Effector memory CD8-positive, alpha-beta T cell (primary cell): ENCODE measurements at regions not wholly inside any gene's neighbourhood (a gene's known extent, or its start where the extent isn't known, plus 50 kb on each side); places are given as distances from the start of the nearest gene placed in this dataset.

Source experiments
- ATAC-seq: fragments of 150-1000 bp; cut with Tn5 transposase; replicated peaks from 2 replicates; pipeline ENCODE4 v1.10.0; 2021; ENCODE audit warnings: mild to moderate bottlenecking, moderate library complexity
- DNase-seq, 3 experiments: peaks; one replicate each; pipeline ENCODE4 v3.0.0; 2021
- H3K27ac Mint-ChIP-seq, 2 donors: one replicate each; pipeline ENCODE4 v1.8.0; 2022; ENCODE audit warnings: mild to moderate bottlenecking in 2 of 2, mixed read lengths in 2 of 2, moderate library complexity in 2 of 2
- H3K27me3 Mint-ChIP-seq, 2 donors: one replicate each; pipeline ENCODE4 v1.8.0; 2022; ENCODE audit warnings: mixed read lengths in 2 of 2
- H3K36me3 Mint-ChIP-seq: one replicate; pipeline ENCODE4 v1.8.0; 2022; ENCODE audit warnings: mild to moderate bottlenecking, moderate library complexity, mixed read lengths; ENCODE audit not compliant: insufficient read depth
- H3K4me1 Mint-ChIP-seq, 2 donors: one replicate each; pipeline ENCODE4 v1.8.0; 2022; ENCODE audit warnings: low read depth in 2 of 2, mixed read lengths in 2 of 2
- H3K4me3 Mint-ChIP-seq, 2 donors: one replicate each; pipeline ENCODE4 v1.8.0; 2022; ENCODE audit warnings: mild to moderate bottlenecking in 2 of 2, mixed read lengths in 2 of 2, moderate library complexity in 2 of 2
- H3K9me3 Mint-ChIP-seq, 2 donors: one replicate each; pipeline ENCODE4 v1.8.0; 2022; ENCODE audit warnings: mixed read lengths in 2 of 2

DNA sequence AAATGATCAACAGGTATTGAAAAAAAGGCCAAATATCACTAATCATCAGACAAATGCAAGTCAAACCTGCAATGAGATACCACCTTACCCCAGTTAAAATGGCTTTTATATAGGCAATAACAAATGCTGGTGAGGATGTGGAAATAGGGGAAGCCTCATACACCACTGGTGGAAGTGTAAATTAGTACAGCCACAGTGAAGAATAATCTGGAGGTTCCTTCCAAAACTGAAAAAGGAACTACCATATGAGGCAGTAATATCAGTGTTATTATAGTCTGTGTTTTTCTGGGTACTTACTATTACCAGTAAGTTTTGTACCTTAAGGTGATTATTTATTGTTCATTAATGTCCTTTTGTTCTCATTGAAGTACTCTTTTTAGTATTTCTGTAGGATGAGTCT is 201.3 kb downstream of the MRPL39 start:
- Mint-ChIP-seq H3K9me3 (no peaks in the 10 kb centered on the region), H3K4me1 (peaks cover 0 to 3% of the 10 kb centered on the region in 2 donors), H3K4me3 (no peak overlapping the region), H3K27me3 (peaks cover 0 to 9% of the 10 kb centered on the region in 2 donors), H3K27ac (no peak overlapping the region), H3K36me3 (no peaks in the 10 kb centered on the region)
- no peak for DNase-seq
- no peak for ATAC-seq

DNA sequence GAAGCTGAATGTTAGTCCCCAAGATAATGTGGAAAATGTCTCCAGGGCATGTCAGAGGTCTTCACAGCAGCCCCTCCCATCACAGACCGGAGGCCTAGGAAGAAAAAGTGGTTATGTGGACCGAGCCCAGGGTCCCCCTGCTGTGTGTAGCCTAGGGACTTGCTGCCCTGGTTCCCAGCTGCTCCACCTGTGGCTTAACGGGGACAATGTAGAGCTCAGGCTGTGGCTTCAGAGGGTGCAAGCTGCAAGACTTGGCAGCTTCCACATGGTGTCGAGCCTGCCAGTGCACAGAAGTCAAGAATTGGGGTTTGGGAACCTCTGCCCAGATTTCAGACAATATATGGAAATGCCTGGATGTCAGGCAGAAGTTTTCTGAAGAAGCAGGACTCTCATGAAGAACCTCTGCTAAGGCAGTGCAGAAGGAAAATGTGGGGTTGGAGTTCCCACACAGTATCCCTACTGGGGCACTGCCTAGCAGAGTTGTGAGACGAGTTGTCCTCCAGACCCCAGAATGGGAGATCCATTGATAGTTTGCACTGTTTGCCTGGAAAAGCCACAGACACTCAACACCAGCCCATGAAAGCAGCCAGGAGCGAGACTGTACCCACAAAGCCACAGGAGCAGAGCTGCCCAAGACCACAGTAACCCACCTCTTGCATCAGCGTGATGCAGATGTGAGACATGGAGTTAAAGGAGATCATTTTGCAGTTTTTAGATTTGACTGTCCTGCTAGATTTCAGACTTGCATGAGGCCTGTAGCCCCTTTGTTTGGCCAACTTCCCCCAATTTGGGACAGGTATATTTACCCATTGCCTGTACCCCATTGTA is 204.9 kb downstream of the MRPL39 start:
- Mint-ChIP-seq H3K36me3 (no peaks in the 10 kb centered on the region), H3K27ac (no peak overlapping the region), H3K9me3 (no peaks in the 10 kb centered on the region), H3K4me1 (peaks cover 0 to 3% of the 10 kb centered on the region in 2 donors), H3K27me3 (peaks cover 0 to 3% of the 10 kb centered on the region in 2 donors), H3K4me3 (no peak overlapping the region)
- DNase-seq (no peak), ATAC-seq (no peak)

DNA sequence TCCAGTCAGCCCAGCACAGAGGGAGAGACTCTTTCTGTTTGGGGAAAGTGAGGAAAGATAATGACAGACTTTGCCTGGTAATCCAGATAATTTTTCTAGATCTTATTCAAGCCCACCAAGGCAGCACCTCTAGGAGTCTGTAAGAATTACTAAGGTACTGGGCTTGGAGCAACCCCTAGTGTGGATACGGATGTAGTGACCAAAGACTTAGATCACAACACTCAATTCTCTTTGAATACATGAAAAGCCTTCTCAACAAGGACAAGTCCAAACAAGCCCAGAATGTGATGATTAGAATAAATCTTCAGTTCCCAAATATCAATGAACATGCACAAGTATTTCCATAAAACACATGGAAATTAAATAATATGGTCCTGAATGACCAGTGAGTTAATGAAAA is 206.9 kb downstream of the MRPL39 start:
- peaks cover 6 to 8% of the 10 kb centered on the region in 2 donors for H3K4me1 Mint-ChIP-seq
- H3K27ac Mint-ChIP-seq, result no peak overlapping the region
- ATAC-seq (no peak), DNase-seq (no peak)
- H3K4me3 Mint-ChIP-seq, result no peak overlapping the region
- H3K9me3 Mint-ChIP-seq, result no peaks in the 10 kb centered on the region
- no peaks in the 10 kb centered on the region for H3K27me3 Mint-ChIP-seq
- peaks cover 2% of the 10 kb centered on the region for H3K36me3 Mint-ChIP-seq

DNA sequence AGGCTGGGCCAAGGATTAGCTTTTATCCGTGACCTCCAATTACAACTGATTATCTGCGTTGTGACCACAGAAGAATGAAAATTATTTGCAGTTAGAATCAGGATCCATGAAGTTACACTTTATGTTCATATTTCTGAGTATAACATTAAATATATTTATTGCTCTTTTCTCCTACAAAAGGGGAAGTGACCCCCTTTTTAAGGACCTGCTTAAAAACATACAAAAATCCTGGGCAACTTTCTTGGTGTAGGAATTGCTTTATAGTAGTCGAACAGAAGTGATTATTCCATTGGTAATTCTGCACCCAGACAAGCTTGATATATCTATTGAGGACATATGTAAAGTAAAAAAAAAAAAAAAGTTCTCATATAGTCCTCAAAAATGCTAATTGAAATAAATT is 208.7 kb downstream of the MRPL39 start:
- DNase-seq, result no peak
- ATAC-seq, result no peak
- Mint-ChIP-seq H3K36me3 (peaks cover 2% of the 10 kb centered on the region), H3K4me1 (peaks cover 6 to 8% of the 10 kb centered on the region in 2 donors), H3K27me3 (no peaks in the 10 kb centered on the region), H3K9me3 (no peaks in the 10 kb centered on the region), H3K4me3 (no peak overlapping the region), H3K27ac (no peak overlapping the region)

DNA sequence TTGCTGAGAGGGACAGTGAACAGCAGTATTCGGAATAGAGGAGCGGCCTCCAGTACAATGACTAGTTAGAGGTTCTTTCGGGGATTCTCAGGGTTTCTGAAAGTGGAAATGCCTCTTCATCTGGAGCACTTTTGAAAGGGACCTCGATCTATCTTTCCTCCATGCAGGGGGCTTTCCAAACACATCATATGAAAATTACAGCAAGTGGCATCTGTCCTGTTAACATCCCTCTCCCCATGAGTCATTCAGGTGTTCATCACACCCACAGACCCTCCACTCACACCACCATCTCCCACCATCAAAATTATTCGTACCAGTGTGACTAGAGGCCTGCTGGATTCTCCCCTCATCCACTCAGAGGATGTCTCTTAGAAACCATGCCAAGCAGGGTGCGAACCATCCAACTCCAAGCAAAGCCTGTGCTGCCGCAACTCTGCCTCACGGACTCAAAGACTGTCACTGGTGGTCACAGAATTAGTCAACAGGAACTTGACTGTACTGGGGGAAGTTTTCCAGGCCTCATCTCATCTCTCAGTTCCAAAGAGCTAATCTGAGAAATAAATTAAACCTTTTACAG is 211.1 kb downstream of the MRPL39 start:
- Mint-ChIP-seq H3K36me3 (peaks cover 2% of the 10 kb centered on the region), H3K27me3 (no peaks in the 10 kb centered on the region), H3K4me3 (peak overlapping the region; percentile 9), H3K4me1 (peaks cover 5 to 6% of the 10 kb centered on the region in 2 donors), H3K9me3 (no peaks in the 10 kb centered on the region), H3K27ac (peak overlapping the region in 1 of 2 donors; percentile 71)
- ATAC-seq, result peak; percentile 85
- no peak for DNase-seq

DNA sequence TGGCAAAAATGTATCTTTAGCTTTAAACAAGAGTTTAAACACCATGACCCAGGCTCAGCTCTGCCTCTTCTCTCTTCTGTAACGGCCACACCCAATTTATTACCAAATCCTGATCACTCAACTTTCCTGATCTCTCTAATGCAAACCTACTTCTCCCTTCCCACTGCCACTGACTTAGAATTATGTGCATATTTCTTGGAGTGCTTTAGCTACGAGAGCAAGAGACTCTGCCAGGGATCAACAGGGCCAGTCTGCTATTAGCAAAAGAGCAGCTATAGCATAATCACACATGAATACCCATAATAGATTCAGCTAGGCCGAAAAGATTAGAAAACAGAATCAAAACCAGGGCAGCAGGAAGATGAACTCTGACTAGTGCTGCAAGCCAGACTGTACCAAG is 215.5 kb downstream of the MRPL39 start:
- peaks cover 2% of the 10 kb centered on the region for H3K36me3 Mint-ChIP-seq
- H3K27me3 Mint-ChIP-seq, result peaks cover 6 to 7% of the 10 kb centered on the region in 2 donors
- H3K9me3 Mint-ChIP-seq, result no peaks in the 10 kb centered on the region
- H3K4me3 Mint-ChIP-seq, result no peak overlapping the region
- no peak for ATAC-seq
- no peak overlapping the region for H3K27ac Mint-ChIP-seq
- peaks cover 5 to 6% of the 10 kb centered on the region in 2 donors for H3K4me1 Mint-ChIP-seq
- DNase-seq, result no peak

DNA sequence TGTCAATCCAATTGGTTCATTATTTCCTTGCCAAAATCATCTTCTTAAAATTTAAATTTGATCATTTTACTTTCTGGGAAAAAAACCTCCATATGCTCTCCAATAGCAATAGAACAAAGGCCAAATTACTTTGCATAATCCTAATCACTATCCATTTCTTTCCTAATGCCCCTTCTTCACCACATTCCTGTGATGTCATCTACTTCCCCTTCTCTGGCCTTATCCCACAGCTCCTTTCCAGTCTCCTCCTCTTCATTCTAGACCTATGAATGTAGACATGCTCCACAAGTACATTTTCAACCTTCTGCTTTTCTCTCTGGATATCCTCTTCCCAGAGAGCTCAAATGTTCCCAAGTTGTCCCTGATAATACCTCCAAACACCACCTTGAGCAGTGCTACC is 216.6 kb downstream of the MRPL39 start:
- ATAC-seq, result no peak
- no peaks in the 10 kb centered on the region for H3K36me3 Mint-ChIP-seq
- peaks cover 6 to 7% of the 10 kb centered on the region in 2 donors for H3K27me3 Mint-ChIP-seq
- no peak overlapping the region for H3K27ac Mint-ChIP-seq
- H3K4me1 Mint-ChIP-seq, result no peaks in the 10 kb centered on the region
- no peak for DNase-seq
- no peak overlapping the region for H3K4me3 Mint-ChIP-seq
- no peaks in the 10 kb centered on the region for H3K9me3 Mint-ChIP-seq

DNA sequence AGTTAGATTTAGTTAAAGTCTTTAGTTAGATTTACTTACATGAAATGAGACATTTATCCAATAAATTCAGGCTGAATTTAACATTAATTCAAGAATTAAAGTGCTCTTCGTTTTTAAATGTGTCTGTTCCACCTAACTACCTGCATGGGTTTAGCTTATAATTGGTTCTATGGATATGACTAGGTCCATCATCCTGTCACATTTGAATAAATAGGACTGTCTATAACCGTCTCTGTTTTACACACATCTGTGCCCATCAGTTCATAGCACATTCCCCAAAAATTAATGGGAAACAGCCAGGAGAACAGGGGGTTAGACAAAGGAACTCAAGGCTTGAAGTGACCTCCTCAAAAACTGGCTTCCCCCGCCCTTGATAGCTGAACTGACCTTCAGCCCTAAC is 219.6 kb downstream of the MRPL39 start:
- Mint-ChIP-seq H3K36me3 (no peaks in the 10 kb centered on the region), H3K27ac (no peak overlapping the region), H3K4me3 (no peak overlapping the region), H3K9me3 (no peaks in the 10 kb centered on the region), H3K27me3 (peaks cover 6 to 7% of the 10 kb centered on the region in 2 donors), H3K4me1 (no peaks in the 10 kb centered on the region)
- ATAC-seq (no peak), DNase-seq (no peak)

DNA sequence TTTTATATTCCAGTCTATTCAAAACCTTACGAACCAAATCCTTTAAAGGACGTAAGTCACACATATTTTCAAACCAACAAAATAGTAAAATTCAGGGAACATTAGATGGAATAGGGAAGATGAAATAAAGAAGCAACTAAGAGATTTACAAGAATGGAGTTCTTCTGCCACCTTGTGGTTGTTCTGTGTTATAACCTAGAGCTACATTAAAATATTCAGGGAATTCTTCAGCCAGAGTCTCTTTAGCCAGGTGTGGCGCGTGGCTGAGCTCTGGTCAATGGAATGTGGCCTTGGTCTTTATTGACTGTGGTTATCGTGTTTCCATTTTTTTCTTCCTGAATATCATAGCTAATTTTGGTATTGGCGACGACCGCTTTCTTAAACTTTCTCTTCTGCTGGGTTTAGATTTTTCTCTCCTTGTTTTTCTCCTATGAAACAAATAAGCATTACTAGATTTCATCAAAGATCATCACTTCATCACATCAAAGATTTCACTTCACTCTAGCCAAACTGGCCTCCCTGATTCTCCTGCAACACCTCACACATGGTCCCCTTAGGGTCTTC is 221.3 kb downstream of the MRPL39 start:
- Mint-ChIP-seq H3K4me1 (no peaks in the 10 kb centered on the region), H3K27ac (no peak overlapping the region), H3K4me3 (no peak overlapping the region), H3K9me3 (no peaks in the 10 kb centered on the region), H3K27me3 (peaks cover 6 to 7% of the 10 kb centered on the region in 2 donors), H3K36me3 (no peaks in the 10 kb centered on the region)
- peak; percentile 39 for ATAC-seq
- DNase-seq, result no peak

DNA sequence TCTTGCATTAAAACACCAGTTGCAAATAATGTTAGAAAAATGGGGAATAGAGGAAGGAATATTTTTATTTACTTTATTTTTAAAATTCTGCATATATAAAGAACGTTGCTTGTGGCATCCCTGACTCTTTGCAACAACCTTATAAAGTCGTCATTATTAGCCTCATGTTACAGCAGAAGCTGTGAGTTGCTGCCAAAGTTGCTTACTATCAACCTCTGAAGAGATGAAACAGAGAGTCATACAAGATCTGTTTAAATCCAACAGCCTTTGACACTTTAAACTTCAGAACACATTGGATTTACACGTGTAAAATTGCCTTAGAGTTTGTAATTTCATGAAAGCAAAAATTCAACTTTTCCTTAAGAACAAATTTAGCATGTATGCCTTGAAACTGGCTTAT is 221.9 kb downstream of the MRPL39 start:
- peaks cover 6 to 11% of the 10 kb centered on the region in 2 donors for H3K27me3 Mint-ChIP-seq
- H3K4me3 Mint-ChIP-seq, result no peak overlapping the region
- DNase-seq, result no peak
- no peaks in the 10 kb centered on the region for H3K36me3 Mint-ChIP-seq
- no peaks in the 10 kb centered on the region for H3K9me3 Mint-ChIP-seq
- no peaks in the 10 kb centered on the region for H3K4me1 Mint-ChIP-seq
- ATAC-seq, result no peak
- no peak overlapping the region for H3K27ac Mint-ChIP-seq

DNA sequence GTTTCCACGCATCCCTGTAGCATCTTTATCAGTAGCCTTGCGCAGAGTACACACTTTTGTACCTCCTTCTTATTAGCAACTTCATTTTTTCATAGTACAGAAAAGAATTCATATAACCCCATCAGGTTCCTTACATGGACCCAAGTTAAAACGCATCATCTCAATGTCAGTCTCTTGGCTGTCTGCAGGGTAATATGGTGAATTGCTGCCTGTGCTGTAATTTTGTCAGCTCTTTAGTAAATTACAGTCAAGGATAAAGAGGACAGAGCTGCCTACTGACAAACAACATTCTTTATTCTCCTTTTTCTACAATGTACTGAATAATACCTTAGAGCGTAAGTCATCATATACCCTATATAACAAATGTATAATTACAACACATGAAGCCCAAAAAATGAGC is 222.5 kb downstream of the MRPL39 start:
- H3K27me3 Mint-ChIP-seq, result peaks cover 6 to 14% of the 10 kb centered on the region in 2 donors
- no peak overlapping the region for H3K4me3 Mint-ChIP-seq
- H3K27ac Mint-ChIP-seq, result no peak overlapping the region
- no peaks in the 10 kb centered on the region for H3K9me3 Mint-ChIP-seq
- H3K36me3 Mint-ChIP-seq, result no peaks in the 10 kb centered on the region
- DNase-seq, result no peak
- no peak for ATAC-seq
- no peaks in the 10 kb centered on the region for H3K4me1 Mint-ChIP-seq

DNA sequence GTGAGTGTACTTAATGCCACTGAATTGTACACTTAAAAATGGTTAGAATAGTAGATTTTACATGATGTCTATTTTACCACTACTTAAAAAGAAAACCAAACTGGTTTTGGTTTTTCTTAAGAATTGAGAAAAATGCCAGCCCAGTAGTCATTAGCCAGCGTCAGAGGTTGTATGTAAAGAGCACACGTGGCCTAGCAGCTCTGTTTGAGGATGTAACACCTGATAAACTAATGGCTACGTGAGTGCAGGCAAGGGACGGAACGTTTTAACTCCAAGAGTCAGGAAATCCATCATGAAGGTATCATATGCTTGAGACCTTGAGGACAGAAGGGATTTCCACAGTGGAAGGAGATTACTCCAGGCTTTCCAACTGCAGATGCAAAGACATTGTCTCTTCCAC is 223.7 kb downstream of the MRPL39 start:
- ATAC-seq, result no peak
- Mint-ChIP-seq H3K4me3 (no peak overlapping the region), H3K36me3 (no peaks in the 10 kb centered on the region), H3K4me1 (no peaks in the 10 kb centered on the region), H3K9me3 (no peaks in the 10 kb centered on the region), H3K27ac (no peak overlapping the region), H3K27me3 (peaks cover 3 to 12% of the 10 kb centered on the region in 2 donors)
- no peak for DNase-seq

DNA sequence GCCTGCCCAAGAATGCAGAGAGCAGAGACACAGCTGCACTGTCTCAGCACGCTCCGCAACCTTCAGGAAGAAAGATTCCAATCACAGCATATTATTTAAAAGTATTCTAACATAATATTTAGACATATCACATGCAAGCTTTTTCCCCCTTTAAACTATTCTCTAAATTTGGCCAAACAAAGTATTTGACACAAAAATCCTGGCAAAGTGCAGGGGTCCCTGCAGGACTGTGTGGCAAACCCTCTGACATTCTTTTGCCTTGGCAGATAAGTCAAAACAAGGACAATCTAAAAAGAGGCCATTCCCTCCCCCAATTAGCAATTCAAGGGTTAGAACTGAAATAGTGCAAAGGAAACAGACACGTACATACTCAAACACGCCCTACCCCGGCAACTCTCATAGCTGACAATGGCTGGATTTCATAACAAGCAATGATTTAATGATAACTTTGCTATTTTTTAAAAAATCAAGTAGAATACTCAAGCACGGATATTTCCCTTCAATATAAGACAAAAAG is 225.3 kb downstream of the MRPL39 start:
- no peak overlapping the region for H3K27ac Mint-ChIP-seq
- peaks cover 0 to 7% of the 10 kb centered on the region in 2 donors for H3K27me3 Mint-ChIP-seq
- H3K9me3 Mint-ChIP-seq, result no peaks in the 10 kb centered on the region
- DNase-seq (no peak), ATAC-seq (no peak)
- H3K4me3 Mint-ChIP-seq, result no peak overlapping the region
- no peaks in the 10 kb centered on the region for H3K4me1 Mint-ChIP-seq
- no peaks in the 10 kb centered on the region for H3K36me3 Mint-ChIP-seq

DNA sequence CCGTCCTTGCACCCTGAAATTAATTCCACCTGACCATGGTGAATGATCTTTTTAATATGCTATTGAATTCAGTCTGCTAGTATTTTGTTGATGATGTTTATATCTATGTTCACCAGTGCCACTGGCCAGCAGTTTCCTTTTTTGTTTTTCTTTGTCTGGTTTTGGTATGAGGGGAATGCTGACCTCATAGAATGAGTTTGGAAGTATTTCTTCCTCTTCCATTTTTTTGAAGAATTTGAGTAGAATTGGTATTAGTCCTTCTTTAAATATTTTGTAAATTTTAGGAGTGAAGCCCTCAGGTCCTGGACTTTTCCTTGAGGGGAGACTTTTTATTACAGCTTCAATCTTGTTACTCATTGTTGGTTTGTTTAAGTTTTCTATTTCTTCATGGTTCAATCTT is 231.6 kb downstream of the MRPL39 start:
- Mint-ChIP-seq H3K27me3 (peaks cover 0 to 6% of the 10 kb centered on the region in 2 donors), H3K27ac (no peak overlapping the region), H3K9me3 (no peaks in the 10 kb centered on the region), H3K4me3 (no peak overlapping the region), H3K4me1 (no peaks in the 10 kb centered on the region), H3K36me3 (no peaks in the 10 kb centered on the region)
- ATAC-seq (no peak), DNase-seq (no peak)
